HCT116 (cell line): ENCODE measurements at regions not wholly inside any gene's neighbourhood (a gene's known extent, or its start where the extent isn't known, plus 50 kb on each side); places are given as distances from the start of the nearest gene placed in this dataset.
A peak's percentile ranks its signal among the peaks of the same experiment; 100 is the strongest.

ENCODE experiments used
- ATAC-seq: fragments of 200-7000 bp; cut with Tn5 transposase; 2 replicates; pipeline ENCODE4 v1.9.1; 2020; ENCODE audit warnings: mild to moderate bottlenecking, moderate library complexity
- BruUV-seq: library from RNA; stranded (reverse); fragments of 400-500 nt; replicated peaks from 2 replicates; lab custom pipeline; 2021; lab: Mats Ljungman, UMichigan
- CTCF ChIA-PET: fragments of 300-600 bp; sonication (Branson Sonifier 250); formaldehyde crosslinking; loops from one replicate; lab custom pipeline; 2021; ENCODE audit warnings: antibody characterized with exemption; lab: Charles Lee
- POLR2A ChIA-PET: fragments of 300-600, 350-600 bp; sonication (Branson Sonifier 250); formaldehyde crosslinking; loops from one replicate; lab custom pipeline; 2021; ENCODE audit warnings: antibody characterized with exemption; lab: Charles Lee
- RAD21 ChIA-PET, 2 experiments: fragments of 300-600 bp; sonication (Branson Sonifier 250); formaldehyde crosslinking; loops; one replicate each; lab custom pipeline; 2023; ENCODE audit warnings: low total read pairs in 2 of 2; ENCODE audit not compliant: uncharacterized antibody in 2 of 2, unreplicated experiment in 2 of 2, low non-redundant PET in 1 of 2; lab: Charles Lee
- DNase-seq: peaks from one replicate; pipeline ENCODE4 v3.0.0-alpha.2; 2010; ENCODE audit warnings: low read depth, low spot score
- H2AFZ ChIP-seq: fragments of 200-600 bp; shearing (Covaris generic), sonication (generic); 2 replicates; pipeline ENCODE4 v1.6.1; 2017; ENCODE audit warnings: low read depth, mixed run types, mixed read lengths, antibody characterized with exemption, low read length; ENCODE audit not compliant: poor library complexity, severe bottlenecking
- H3K27ac ChIP-seq: 2 replicates; pipeline ENCODE4 v1.5.1; 2012; ENCODE audit warnings: low read depth, low read length
- H3K27me3 ChIP-seq: fragments of 200-600 bp; sonication (generic); 2 replicates; pipeline ENCODE4 v1.6.1; 2016; ENCODE audit warnings: mixed run types, low read length, mixed read lengths; ENCODE audit not compliant: insufficient read depth
- H3K36me3 ChIP-seq, 2 experiments: fragments of 200-500 bp in 1 of 2; fragments of 200-600 bp in 1 of 2; sonication (Bioruptor generic) in 1 of 2; sonication (generic) in 1 of 2; 2 replicates each; pipeline versions ENCODE4 v1.5.1 to v1.6.1; 2014 to 2016; ENCODE audit warnings: low read length in 2 of 2, inconsistent platforms in 1 of 2, mixed read lengths in 1 of 2, mixed run types in 1 of 2; ENCODE audit not compliant: insufficient read depth in 2 of 2, control insufficient read depth in 1 of 2
- H3K4me1 ChIP-seq, 2 experiments: fragments of 200-600 bp in 1 of 2; sonication (generic) in 1 of 2; 2 replicates each; pipeline versions ENCODE4 v1.5.1 to v1.6.1; 2012 to 2017; ENCODE audit warnings: low read length in 2 of 2, inconsistent platforms in 1 of 2, mild to moderate bottlenecking in 1 of 2, mixed read lengths in 1 of 2, mixed run types in 1 of 2, moderate library complexity in 1 of 2; ENCODE audit not compliant: insufficient read depth in 2 of 2, control insufficient read depth in 1 of 2
- H3K4me2 ChIP-seq: fragments of 200-600 bp; sonication (generic); 2 replicates; pipeline ENCODE4 v1.6.1; 2017; ENCODE audit warnings: mixed run types, low read length, mixed read lengths
- H3K4me3 ChIP-seq, 2 experiments: fragments of 200-600 bp in 1 of 2; sonication (generic) in 1 of 2; replicated peaks in 1 of 2; 2 replicates each; pipeline ENCODE4 v1.5.1; 2011 to 2016; ENCODE audit warnings: low read length in 2 of 2, control low read depth in 1 of 2, low read depth in 1 of 2, mild to moderate bottlenecking in 1 of 2, mixed read lengths in 1 of 2, mixed run types in 1 of 2
- H3K79me2 ChIP-seq: fragments of 200-600 bp; sonication (generic); 2 replicates; pipeline ENCODE4 v1.6.1; 2017; ENCODE audit warnings: mild to moderate bottlenecking, mixed run types, low read length, moderate library complexity, mixed read lengths; ENCODE audit not compliant: insufficient read depth
- H3K9ac ChIP-seq: fragments of 200-600 bp; sonication (generic); 2 replicates; pipeline ENCODE4 v1.6.1; 2016; ENCODE audit warnings: low read length, mixed read lengths
- H3K9me2 ChIP-seq: fragments of 200-600 bp; sonication (generic), shearing (Covaris generic); 2 replicates; pipeline ENCODE4 v1.6.1; 2017; ENCODE audit warnings: mixed run types, mild to moderate bottlenecking, moderate library complexity; ENCODE audit not compliant: insufficient read depth
- H3K9me3 ChIP-seq, 2 experiments: fragments of 200-500 bp in 1 of 2; fragments of 200-600 bp in 1 of 2; sonication (Bioruptor generic) in 1 of 2; sonication (generic) in 1 of 2; 2 replicates each; pipeline ENCODE4 v1.6.1; 2014 to 2017; ENCODE audit warnings: low read length in 2 of 2, mixed read lengths in 2 of 2, inconsistent platforms in 1 of 2, low read depth in 1 of 2, mild to moderate bottlenecking in 1 of 2, mixed run types in 1 of 2, moderate library complexity in 1 of 2; ENCODE audit not compliant: control insufficient read depth in 1 of 2, insufficient read depth in 1 of 2
- H4K20me1 ChIP-seq: fragments of 200-600 bp; sonication (generic), shearing (Covaris generic); 2 replicates; pipeline ENCODE4 v1.6.1; 2017; ENCODE audit warnings: mixed run types, mild to moderate bottlenecking, moderate library complexity; ENCODE audit not compliant: insufficient read depth
- CTCF ChIP-seq, 3 experiments: fragments of 200-600 bp in 1 of 3; sonication (generic) in 1 of 3; IDR thresholded peaks in 2 of 3; conservative IDR thresholded peaks in 1 of 3; 2 replicates each; pipeline ENCODE4 v1.5.1; 2012 to 2017; ENCODE audit warnings: low read depth in 2 of 3, low read length in 2 of 3, antibody characterized with exemption in 1 of 3, borderline replicate concordance in 1 of 3, control low read depth in 1 of 3, mild to moderate bottlenecking in 1 of 3, mixed read lengths in 1 of 3, mixed run types in 1 of 3, moderate library complexity in 1 of 3; ENCODE audit not compliant: insufficient read depth in 1 of 3
- EGR1 ChIP-seq: IDR thresholded peaks from 2 replicates; pipeline ENCODE4 v1.6.1; 2012; ENCODE audit warnings: low read depth
- ELF1 ChIP-seq: IDR thresholded peaks from 2 replicates; pipeline ENCODE4 v1.6.1; 2012; ENCODE audit warnings: low read depth, borderline replicate concordance
- FOSL1 ChIP-seq: IDR thresholded peaks from 2 replicates; pipeline ENCODE4 v1.6.1; 2012; ENCODE audit warnings: low read depth
- JUND ChIP-seq: IDR thresholded peaks from 2 replicates; pipeline ENCODE4 v1.6.1; 2012
- MAX ChIP-seq: IDR thresholded peaks from 2 replicates; pipeline ENCODE4 v1.6.1; 2012
- RAD21 ChIP-seq: IDR thresholded peaks from 2 replicates; pipeline ENCODE4 v1.6.1; 2012; ENCODE audit warnings: low read depth, mild to moderate bottlenecking
- REST ChIP-seq: IDR thresholded peaks from 2 replicates; pipeline ENCODE4 v1.6.1; 2012; ENCODE audit warnings: low read depth
- SP1 ChIP-seq: IDR thresholded peaks from 2 replicates; pipeline ENCODE4 v1.6.1; 2012; ENCODE audit warnings: low read depth
- SRF ChIP-seq: IDR thresholded peaks from 2 replicates; pipeline ENCODE4 v1.6.1; 2012; ENCODE audit warnings: low read depth
- YY1 ChIP-seq: IDR thresholded peaks from 2 replicates; pipeline ENCODE4 v1.6.1; 2011; ENCODE audit warnings: low read length, low read depth, moderate library complexity, mild to moderate bottlenecking; ENCODE audit not compliant: insufficient replicate concordance; ENCODE audit errors: extremely low read depth
- intact Hi-C: fragments of 100-400 bp; cut with micrococcal nuclease; formaldehyde crosslinking; loops from 2 replicates; pipeline ENCODE4 v1.10.0; 2022

- no TSS peak for BruUV-seq
- H3K9me3 ChIP-seq: no peaks in the 10 kb centered on the region; a peak in 1 of 4 replicates
- no peaks in the 10 kb centered on the region for H3K9me2 ChIP-seq
- no peak overlapping the region for H2AFZ ChIP-seq
- no peaks in the 10 kb centered on the region for H3K27me3 ChIP-seq
- ATAC-seq (peak; percentile 46; the same call in 1 of the 2 replicates), DNase-seq (no peak)
- no peak overlapping the region for H3K27ac ChIP-seq
- no peaks in the 10 kb centered on the region for H3K36me3 ChIP-seq
- peak in 2 of 3 experiments; percentile 55 to 62; a peak in 4 of 6 replicates for TF ChIP-seq CTCF (IDR thresholded peaks at IDR 0.05 in 2 of 3, conservative IDR thresholded peaks at IDR 0.05 in 1 of 3; ENCODE audit: borderline replicate concordance in 1 of 3, insufficient read depth in 1 of 3, low read depth in 2 of 3, low read length in 2 of 3)
- no peak for TF ChIP-seq JUND
- no peaks in the 10 kb centered on the region for H3K4me1 ChIP-seq
- intact Hi-C loops: no loop called here
- no peak overlapping the region for H3K4me2 ChIP-seq
- no peak overlapping the region for H3K9ac ChIP-seq
- ChIA-PET POLR2A (no interaction called here), RAD21 (no interaction called here), CTCF (interaction anchor here (0.5 to 1.4 kb wide), 2 partner anchors 20 to 60 kb away, joined by 3 to 6 read pairs; no protein-coding TSS in a partner anchor)
- no peaks in the 10 kb centered on the region for H3K79me2 ChIP-seq
- no peaks in the 10 kb centered on the region for H4K20me1 ChIP-seq
- no peak overlapping the region for H3K4me3 ChIP-seq
These were observed 109.3 kb upstream of the FAM83B start for GRCh38 chr6:54737247-54737646.

GRCh38 chr6:54747955-54748354, 98.6 kb upstream of the FAM83B start:
- ATAC-seq (no peak), DNase-seq (no peak)
- no peak overlapping the region for H3K27ac ChIP-seq
- H3K4me1 ChIP-seq: no peaks in the 10 kb centered on the region
- no peaks in the 10 kb centered on the region for H3K36me3 ChIP-seq
- H3K9me2 ChIP-seq: no peaks in the 10 kb centered on the region
- no peaks in the 10 kb centered on the region for H4K20me1 ChIP-seq
- H3K9ac ChIP-seq: no peak overlapping the region
- H3K4me2 ChIP-seq: no peak overlapping the region
- intact Hi-C loops: no loop called here
- no peak overlapping the region for H3K4me3 ChIP-seq
- ChIA-PET CTCF (no interaction called here), RAD21 (no interaction called here), POLR2A (no interaction called here)
- no TSS peak for BruUV-seq
- H3K9me3 ChIP-seq: no peaks in the 10 kb centered on the region; a peak in 1 of 4 replicates
- H3K79me2 ChIP-seq: no peaks in the 10 kb centered on the region
- no peaks in the 10 kb centered on the region for H3K27me3 ChIP-seq
- H2AFZ ChIP-seq: no peak overlapping the region
- TF ChIP-seq SP1: no peak
- TF ChIP-seq FOSL1: no peak
- no peak for TF ChIP-seq CTCF (IDR thresholded peaks at IDR 0.05 in 2 of 3, conservative IDR thresholded peaks at IDR 0.05 in 1 of 3; ENCODE audit: borderline replicate concordance in 1 of 3, insufficient read depth in 1 of 3, low read depth in 2 of 3, low read length in 2 of 3)
- no peak for TF ChIP-seq YY1
- no peak for TF ChIP-seq EGR1
- TF ChIP-seq ELF1: no peak
- no peak for TF ChIP-seq MAX
- no peak for TF ChIP-seq REST
- no peak for TF ChIP-seq SRF
- no peak for TF ChIP-seq RAD21
